Mucosa of stomach (tissue), 1 donor: ENCODE measurements at regions not wholly inside any gene's neighbourhood (a gene's known extent, or its start where the extent isn't known, plus 50 kb on each side); places are given as distances from the start of the nearest gene placed in this dataset.

ENCODE experiments used
- H3K27me3 ChIP-seq: one replicate; pipeline ENCODE4 v1.7.0; 2013; ENCODE audit warnings: mild to moderate bottlenecking, low read length; ENCODE audit not compliant: control insufficient read depth, insufficient read depth
- H3K36me3 ChIP-seq: one replicate; pipeline ENCODE4 v1.7.0; 2013; ENCODE audit warnings: low read length; ENCODE audit not compliant: control insufficient read depth, insufficient read depth
- H3K4me1 ChIP-seq: one replicate; pipeline ENCODE4 v1.7.0; 2013; ENCODE audit warnings: mild to moderate bottlenecking, low read length; ENCODE audit not compliant: control insufficient read depth, insufficient read depth
- H3K4me3 ChIP-seq: one replicate; pipeline ENCODE4 v1.7.0; 2013; ENCODE audit warnings: low read length
- H3K9ac ChIP-seq: one replicate; pipeline ENCODE4 v1.7.0; 2013; ENCODE audit warnings: mild to moderate bottlenecking, low read length, moderate library complexity
- H3K9me3 ChIP-seq: one replicate; pipeline ENCODE4 v1.7.0; 2013; ENCODE audit warnings: mild to moderate bottlenecking, low read length, moderate library complexity; ENCODE audit not compliant: control insufficient read depth
- donor health status: Pancreatic carcinoma.

DNA sequence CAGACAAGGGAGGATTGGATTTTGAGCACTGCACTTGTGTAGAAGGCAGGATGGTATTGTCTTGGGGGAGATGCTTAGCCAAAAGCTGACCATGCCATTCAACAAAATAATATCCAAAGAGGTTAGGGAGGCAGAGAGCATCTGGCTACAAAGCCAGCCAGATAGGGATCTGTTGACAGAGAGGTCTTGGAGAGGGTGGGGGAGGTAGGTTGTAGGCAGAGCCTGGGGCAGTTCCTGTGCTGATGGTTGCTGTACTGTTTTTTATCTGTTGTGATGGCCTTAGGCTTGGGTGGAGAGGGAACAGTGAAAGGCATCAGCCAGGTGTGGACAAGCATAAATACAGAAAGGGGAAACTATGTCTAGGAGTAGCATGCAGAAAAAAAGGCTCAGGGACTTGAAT is 100.9 kb downstream of the AQP4 start:
- Histone ChIP-seq H3K9me3 (no peaks in the 10 kb centered on the region), H3K4me1 (no peaks in the 10 kb centered on the region), H3K4me3 (no peak overlapping the region), H3K27me3 (no peaks in the 10 kb centered on the region), H3K9ac (no peak overlapping the region), H3K36me3 (no peaks in the 10 kb centered on the region)

DNA sequence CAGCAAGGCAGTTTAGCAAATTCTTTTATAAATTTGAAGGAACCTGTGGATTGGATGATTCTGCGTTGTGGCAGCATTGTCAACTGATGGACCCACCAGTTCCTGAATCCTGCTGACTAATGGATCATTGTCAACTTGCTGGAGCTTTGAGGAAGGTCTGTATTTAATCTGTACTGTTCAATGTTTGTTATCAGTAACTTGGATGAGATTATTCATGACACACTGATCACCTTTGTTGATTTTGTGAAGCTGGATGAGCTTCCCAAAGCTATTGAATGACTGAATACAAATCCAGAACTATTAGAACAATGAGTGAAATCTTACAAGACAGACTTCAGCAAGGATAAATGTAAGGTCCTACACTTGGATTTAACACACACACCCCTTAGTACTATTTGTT is 101.3 kb downstream of the AQP4 start:
- no peaks in the 10 kb centered on the region for H3K4me1 ChIP-seq
- H3K27me3 ChIP-seq = no peaks in the 10 kb centered on the region
- H3K9ac ChIP-seq = no peak overlapping the region
- no peaks in the 10 kb centered on the region for H3K9me3 ChIP-seq
- H3K36me3 ChIP-seq = no peaks in the 10 kb centered on the region
- no peak overlapping the region for H3K4me3 ChIP-seq

DNA sequence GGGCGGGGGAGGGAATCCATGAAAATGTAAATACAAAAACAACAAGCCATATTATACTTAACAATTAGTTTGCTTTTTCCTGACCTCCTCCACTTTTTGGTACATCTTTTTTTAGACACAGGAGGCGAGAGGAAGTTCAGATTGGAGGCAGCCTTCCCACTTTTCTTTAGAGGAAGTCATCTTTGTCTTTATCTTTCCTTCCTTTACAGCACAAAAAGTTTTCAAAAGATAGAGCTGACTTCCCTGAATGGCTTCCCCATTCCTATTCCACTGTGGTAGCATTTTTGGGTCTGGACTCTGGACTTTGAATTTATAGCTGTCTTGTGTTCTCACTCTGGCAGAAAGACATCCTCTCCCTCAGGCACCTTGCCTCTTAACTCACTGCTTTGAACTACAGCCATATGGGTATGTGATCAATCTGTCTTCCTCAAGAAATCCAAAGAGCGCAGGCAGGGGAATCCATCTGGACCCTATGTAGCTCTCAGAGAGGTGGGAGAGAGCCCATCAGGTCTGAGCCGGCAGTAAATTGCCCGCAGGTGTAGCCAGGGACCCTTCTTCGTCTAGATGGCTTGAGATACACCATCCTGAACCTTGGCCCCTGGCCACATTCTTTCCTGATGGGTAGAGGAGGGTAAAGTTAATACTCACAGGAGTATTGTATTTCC is 101.9 kb downstream of the AQP4 start:
- H3K36me3 ChIP-seq = no peaks in the 10 kb centered on the region
- no peaks in the 10 kb centered on the region for H3K27me3 ChIP-seq
- H3K9ac ChIP-seq = no peak overlapping the region
- H3K4me3 ChIP-seq = no peak overlapping the region
- no peaks in the 10 kb centered on the region for H3K4me1 ChIP-seq
- no peaks in the 10 kb centered on the region for H3K9me3 ChIP-seq

DNA sequence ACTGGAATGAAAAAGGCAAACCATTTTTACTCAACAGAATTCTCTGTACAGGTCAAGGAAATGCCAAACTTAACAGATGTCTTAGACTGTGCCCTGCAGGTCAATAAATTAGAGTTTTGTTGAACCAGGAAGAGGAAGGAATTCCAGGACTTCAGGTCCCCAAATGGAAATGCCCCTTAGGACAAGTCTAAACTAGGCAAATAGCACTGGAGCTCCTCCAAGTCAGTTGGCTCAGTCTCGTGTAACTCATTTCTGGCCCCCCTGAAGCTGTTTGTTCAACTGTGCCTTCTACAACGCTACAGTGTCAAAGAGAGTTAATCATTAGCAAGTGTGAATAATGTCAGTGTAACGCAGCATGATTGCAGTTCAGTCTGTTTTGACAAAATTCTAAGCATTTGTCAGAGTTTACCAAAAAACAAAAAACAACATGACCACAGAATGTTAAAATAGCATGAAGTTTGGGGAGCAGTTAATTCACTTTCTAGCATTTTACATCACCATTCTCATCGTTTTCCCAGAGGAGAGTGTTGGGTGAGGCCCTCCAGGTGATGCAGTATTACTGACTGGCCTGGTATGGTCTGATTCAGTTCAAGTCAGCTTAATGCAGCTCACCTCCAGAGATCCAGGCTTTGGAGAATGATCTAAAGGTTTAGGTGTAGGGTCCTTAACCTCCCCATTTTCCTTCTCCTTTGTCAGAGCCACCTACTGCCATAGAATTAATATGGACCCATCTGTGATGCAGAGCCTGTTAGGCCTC is 108.1 kb downstream of the AQP4 start:
- Histone ChIP-seq H3K4me1 (peaks cover 21% of the 10 kb centered on the region), H3K36me3 (no peaks in the 10 kb centered on the region), H3K9me3 (no peaks in the 10 kb centered on the region), H3K9ac (no peak overlapping the region), H3K27me3 (no peaks in the 10 kb centered on the region), H3K4me3 (no peak overlapping the region)

DNA sequence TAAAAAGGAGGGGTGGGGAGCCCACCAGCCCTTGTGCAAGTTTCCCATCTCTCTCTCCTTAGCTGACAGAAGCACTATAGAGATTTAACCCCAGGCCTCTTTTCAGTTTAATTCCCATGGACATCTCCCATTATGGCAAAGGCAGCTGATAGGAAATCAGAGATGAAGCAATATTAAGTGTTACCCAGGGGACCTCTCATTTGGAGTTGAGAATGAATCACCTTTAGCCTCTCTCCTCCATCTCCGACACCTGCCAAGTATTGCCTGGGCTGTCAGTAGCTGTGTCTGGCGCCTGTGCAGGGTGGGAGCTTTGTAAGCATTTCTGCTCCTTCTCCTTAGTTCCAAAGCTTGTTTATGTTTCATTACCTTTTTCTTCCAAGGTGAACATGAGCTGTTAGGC is 109.0 kb downstream of the AQP4 start:
- no peaks in the 10 kb centered on the region for H3K27me3 ChIP-seq
- H3K4me3 ChIP-seq = no peak overlapping the region
- H3K36me3 ChIP-seq = no peaks in the 10 kb centered on the region
- H3K9ac ChIP-seq = no peak overlapping the region
- H3K4me1 ChIP-seq = peaks cover 21% of the 10 kb centered on the region
- no peaks in the 10 kb centered on the region for H3K9me3 ChIP-seq

DNA sequence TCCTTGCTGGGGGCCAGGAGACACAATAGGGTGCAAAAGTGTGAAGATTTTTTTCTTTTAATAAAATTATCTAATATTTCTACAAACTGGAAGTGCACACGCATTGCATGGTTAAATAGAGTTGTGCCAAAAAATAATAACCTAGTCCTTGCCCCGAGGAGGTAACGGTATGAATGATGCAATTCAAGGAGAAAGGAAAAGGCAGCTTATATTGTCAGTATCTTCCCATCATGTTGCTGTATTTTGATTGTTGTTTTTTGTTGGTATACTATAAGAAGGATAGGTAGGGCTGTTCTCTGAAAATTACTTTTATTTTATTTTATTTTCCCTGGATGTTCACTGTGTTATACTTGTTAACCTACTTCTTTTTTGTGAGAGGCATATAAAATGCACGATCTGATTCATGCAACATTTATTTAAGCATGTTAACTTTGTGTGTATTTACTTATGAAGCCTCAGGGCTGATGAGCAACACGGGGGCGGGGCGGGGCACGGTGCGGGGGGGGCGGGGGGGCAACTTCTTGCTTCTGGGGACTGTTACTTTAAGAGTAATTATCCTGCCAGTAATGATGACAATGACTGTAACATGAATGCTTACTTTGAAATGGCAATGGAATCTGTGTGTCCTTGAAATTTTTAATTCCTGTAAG is 118.6 kb downstream of the AQP4 start:
- no peaks in the 10 kb centered on the region for H3K9me3 ChIP-seq
- H3K27me3 ChIP-seq = no peaks in the 10 kb centered on the region
- H3K36me3 ChIP-seq = no peaks in the 10 kb centered on the region
- no peak overlapping the region for H3K9ac ChIP-seq
- H3K4me1 ChIP-seq = peaks cover 7% of the 10 kb centered on the region
- no peak overlapping the region for H3K4me3 ChIP-seq

DNA sequence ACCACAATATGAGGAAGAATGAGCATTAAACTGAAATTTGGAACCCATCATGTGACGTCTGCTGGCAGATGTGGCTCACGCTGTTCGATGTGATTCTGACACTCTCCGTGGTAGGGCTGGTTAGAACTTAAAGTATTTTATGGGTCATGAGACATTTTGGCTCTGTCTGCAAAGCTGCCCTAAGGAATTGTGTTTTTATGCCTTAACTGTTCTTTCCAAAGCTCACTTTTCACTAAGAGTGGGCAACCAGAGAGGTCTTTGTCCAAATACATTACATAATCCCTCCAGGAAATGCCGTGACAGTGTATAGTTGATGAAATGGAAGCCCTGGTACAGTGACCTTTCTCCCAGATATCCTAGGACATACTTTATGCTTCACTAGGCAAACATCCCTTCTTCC is 119.1 kb downstream of the AQP4 start:
- Histone ChIP-seq H3K4me3 (no peak overlapping the region), H3K9me3 (no peaks in the 10 kb centered on the region), H3K4me1 (peaks cover 7% of the 10 kb centered on the region), H3K36me3 (no peaks in the 10 kb centered on the region), H3K9ac (no peak overlapping the region), H3K27me3 (no peaks in the 10 kb centered on the region)

DNA sequence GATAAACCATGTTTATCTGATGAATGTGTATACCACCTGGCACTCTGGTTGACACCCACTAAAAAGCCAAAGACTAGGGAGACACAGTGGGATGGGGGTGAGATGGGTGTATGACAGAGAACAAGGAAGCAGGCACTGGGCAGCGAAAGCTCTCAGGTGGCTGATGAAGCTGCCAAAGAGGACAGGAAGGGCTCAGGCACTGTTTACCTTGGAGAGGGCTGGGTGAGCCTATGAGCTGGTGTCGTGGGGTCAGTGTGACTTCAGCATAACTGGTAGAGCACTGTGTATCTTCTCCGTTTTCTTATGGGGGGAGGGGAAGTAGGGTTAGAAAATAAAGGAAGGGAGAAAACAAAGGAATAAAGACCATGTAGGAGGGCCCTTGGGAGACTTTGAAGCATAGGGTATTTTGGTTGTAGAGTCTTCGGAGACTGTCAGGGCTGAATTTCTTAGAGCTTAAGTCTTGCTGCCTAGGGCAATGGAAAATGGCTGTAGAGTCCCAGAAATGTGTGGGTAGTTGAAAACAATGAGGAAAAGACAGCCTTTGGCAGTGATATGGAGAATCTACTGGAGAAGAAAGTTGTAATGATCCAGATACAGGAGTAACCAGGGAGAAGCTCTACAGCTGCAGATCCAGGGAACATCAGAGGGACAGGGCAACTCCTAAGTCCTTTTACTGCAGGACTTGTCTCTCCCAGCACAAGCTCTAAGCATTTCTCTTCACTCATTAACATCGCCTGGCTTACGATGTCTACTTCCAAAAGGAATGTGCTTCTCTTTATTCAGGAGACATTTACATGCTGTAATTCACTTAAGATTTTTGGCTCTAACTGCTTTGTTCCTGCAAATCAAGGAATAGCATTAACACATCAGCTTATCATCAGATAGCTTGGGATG is 120.0 kb downstream of the AQP4 start:
- H3K9me3 ChIP-seq = no peaks in the 10 kb centered on the region
- H3K4me3 ChIP-seq = no peak overlapping the region
- H3K36me3 ChIP-seq = no peaks in the 10 kb centered on the region
- H3K9ac ChIP-seq = no peak overlapping the region
- H3K4me1 ChIP-seq = peaks cover 12% of the 10 kb centered on the region
- H3K27me3 ChIP-seq = no peaks in the 10 kb centered on the region

DNA sequence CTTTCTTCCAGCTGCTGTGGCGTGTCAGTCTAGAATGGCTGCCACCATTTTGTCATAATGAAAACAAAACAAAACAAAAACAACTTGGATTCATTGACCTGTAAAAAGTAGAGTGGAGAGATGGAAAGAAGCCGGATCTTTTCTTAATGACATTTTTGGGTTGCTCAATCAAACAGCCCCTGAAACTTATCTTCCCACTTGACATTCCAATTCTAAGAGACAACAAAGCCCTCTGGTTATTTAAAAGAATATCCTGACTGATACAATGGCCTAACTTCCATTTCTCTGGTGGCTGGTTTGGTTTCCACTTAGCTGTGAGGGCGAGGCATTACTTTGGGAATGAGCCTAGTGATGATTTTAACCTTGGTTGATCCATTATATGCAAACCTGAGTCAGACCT is 123.7 kb downstream of the AQP4 start:
- Histone ChIP-seq H3K9ac (no peak overlapping the region), H3K27me3 (no peaks in the 10 kb centered on the region), H3K4me1 (peaks cover 11% of the 10 kb centered on the region), H3K9me3 (no peaks in the 10 kb centered on the region), H3K36me3 (no peaks in the 10 kb centered on the region), H3K4me3 (no peak overlapping the region)

DNA sequence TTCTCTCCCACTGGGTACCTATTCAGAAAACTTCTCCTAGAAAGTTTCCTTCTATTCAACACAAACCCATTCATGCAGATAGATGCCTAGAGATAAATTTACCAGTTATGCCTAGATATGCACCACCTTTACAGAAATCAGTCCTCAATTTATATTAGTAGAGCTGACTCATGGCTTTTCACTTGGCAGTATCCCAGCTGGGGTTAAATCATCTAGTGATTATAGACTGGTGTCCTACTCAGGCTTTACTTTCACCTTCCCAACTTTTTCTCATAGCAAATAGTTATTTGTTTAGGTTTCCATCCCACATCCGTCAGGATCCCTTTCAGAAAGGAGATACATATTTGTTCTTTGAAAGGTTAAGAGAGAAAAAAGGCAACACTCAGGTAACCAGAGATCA is 124.5 kb downstream of the AQP4 start:
- Histone ChIP-seq H3K9ac (no peak overlapping the region), H3K4me1 (peaks cover 5% of the 10 kb centered on the region)

DNA sequence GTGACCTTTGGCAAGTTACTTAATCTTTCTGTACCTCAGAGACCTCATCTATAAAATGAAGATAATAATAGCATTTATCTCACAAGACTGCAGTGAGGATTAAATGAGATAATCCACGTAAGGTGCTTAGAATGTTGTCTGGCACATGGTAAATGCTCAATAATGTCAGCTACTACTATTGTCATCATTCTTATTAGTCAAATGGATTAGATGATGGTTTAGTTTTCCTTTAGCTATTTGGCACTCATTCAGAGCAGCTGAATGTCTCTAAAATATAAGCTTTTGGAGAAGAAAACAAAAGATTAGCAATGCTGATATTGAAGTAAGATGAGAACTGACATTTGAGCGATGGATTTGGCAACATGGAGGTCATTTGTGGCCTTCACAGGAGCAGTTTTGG is 125.1 kb downstream of the AQP4 start:
- no peak overlapping the region for H3K4me3 ChIP-seq
- H3K36me3 ChIP-seq = no peaks in the 10 kb centered on the region
- no peaks in the 10 kb centered on the region for H3K9me3 ChIP-seq
- peaks cover 5% of the 10 kb centered on the region for H3K4me1 ChIP-seq
- no peak overlapping the region for H3K9ac ChIP-seq
- H3K27me3 ChIP-seq = no peaks in the 10 kb centered on the region

More for the DNA sequence above, 124.5 kb downstream of the AQP4 start:
- H3K4me3 ChIP-seq = no peak overlapping the region
- H3K36me3 ChIP-seq = no peaks in the 10 kb centered on the region
- H3K27me3 ChIP-seq = no peaks in the 10 kb centered on the region
- H3K9me3 ChIP-seq = no peaks in the 10 kb centered on the region
